ENCODE measurements at regions not wholly inside any gene's neighbourhood (a gene's known extent, or its start where the extent isn't known, plus 50 kb on each side); places are given as distances from the start of the nearest gene placed in this dataset.
"Not testable (repeated sequence)": the region's sequence is repeated elsewhere in the genome, so short reads cannot be mapped to it uniquely, and the experiment has no call there.

- no peak for DNase-seq (ENCODE audit: low read depth in 2 of 2)
Observed at GRCh38 chr2:128414946-128415778, 96.5 kb upstream of the HS6ST1 start.

GRCh38 chr2:128415779-128416061 is 97.1 kb upstream of the HS6ST1 start:
- DNase-seq (ENCODE audit: low read depth in 2 of 2), result no peak

- no peak for DNase-seq (ENCODE audit: low read depth in 2 of 2)
Observed at GRCh38 chr2:128416109-128416785, 97.6 kb upstream of the HS6ST1 start.

GRCh38 chr2:128416806-128417205 is 98.1 kb upstream of the HS6ST1 start:
- DNase-seq (ENCODE audit: low read depth in 2 of 2), result no peak

GRCh38 chr2:128417264-128417663 is 98.6 kb upstream of the HS6ST1 start:
- not testable (repeated sequence) for DNase-seq (ENCODE audit: low read depth in 2 of 2)

GRCh38 chr2:128420131-128420530 is 101.5 kb upstream of the HS6ST1 start:
- DNase-seq (ENCODE audit: low read depth in 2 of 2), result no peak

- no peak for DNase-seq (ENCODE audit: low read depth in 2 of 2)
Observed at GRCh38 chr2:128420776-128421175, 102.1 kb upstream of the HS6ST1 start.

GRCh38 chr2:128421286-128421685 is 102.6 kb upstream of the HS6ST1 start:
- DNase-seq (ENCODE audit: low read depth in 2 of 2), result no peak

- no peak for DNase-seq (ENCODE audit: low read depth in 2 of 2)
Observed at GRCh38 chr2:128421861-128422311, 103.2 kb upstream of the HS6ST1 start.

GRCh38 chr2:128422571-128422970 is 103.9 kb upstream of the HS6ST1 start:
- peak; percentile 78 to 84 for DNase-seq (ENCODE audit: low read depth in 2 of 2)

GRCh38 chr2:128423788-128424165 is 105.1 kb upstream of the HS6ST1 start:
- DNase-seq (ENCODE audit: low read depth in 2 of 2), result no peak

- no peak for DNase-seq (ENCODE audit: low read depth in 2 of 2)
Observed at GRCh38 chr2:128424406-128425171, 105.9 kb upstream of the HS6ST1 start.

- no peak for DNase-seq (ENCODE audit: low read depth in 2 of 2)
Observed at GRCh38 chr2:128425216-128425615, 106.5 kb upstream of the HS6ST1 start.

GRCh38 chr2:128425731-128426620 is 107.3 kb upstream of the HS6ST1 start:
- no peak for DNase-seq (ENCODE audit: low read depth in 2 of 2)

GRCh38 chr2:128427413-128427755 is 108.7 kb upstream of the HS6ST1 start:
- DNase-seq (ENCODE audit: low read depth in 2 of 2), result no peak

GRCh38 chr2:128428415-128428814 is 109.7 kb upstream of the HS6ST1 start:
- no peak for DNase-seq (ENCODE audit: low read depth in 2 of 2)

- no peak for DNase-seq (ENCODE audit: low read depth in 2 of 2)
Observed at GRCh38 chr2:128432423-128432822, 113.8 kb upstream of the HS6ST1 start.

- DNase-seq (ENCODE audit: low read depth in 2 of 2), result no peak
Observed at GRCh38 chr2:128433911-128434550, 115.4 kb upstream of the HS6ST1 start.

- DNase-seq (ENCODE audit: low read depth in 2 of 2), result no peak
Observed at GRCh38 chr2:128435576-128436478, 117.2 kb upstream of the HS6ST1 start.

Data from fibroblast of skin of left biceps (primary cell).